Nephron progenitor cell (in vitro differentiated cells): ENCODE measurements at regions not wholly inside any gene's neighbourhood (a gene's known extent, or its start where the extent isn't known, plus 50 kb on each side); places are given as distances from the start of the nearest gene placed in this dataset.

Experiments
- DNase-seq: peaks from one replicate; pipeline ENCODE4 v3.0.0; 2021
- H3K27ac Mint-ChIP-seq: 2 replicates; pipeline ENCODE4 v1.8.0; 2021; ENCODE audit warnings: mild to moderate bottlenecking, moderate library complexity, mixed read lengths
- H3K27me3 Mint-ChIP-seq: 2 replicates; pipeline ENCODE4 v1.8.0; 2021; ENCODE audit warnings: mild to moderate bottlenecking, low read depth, mixed read lengths; ENCODE audit not compliant: poor library complexity
- H3K36me3 Mint-ChIP-seq: 2 replicates; pipeline ENCODE4 v1.8.0; 2021; ENCODE audit warnings: low read depth, mixed read lengths
- H3K4me1 Mint-ChIP-seq: 2 replicates; pipeline ENCODE4 v1.8.0; 2021; ENCODE audit warnings: mixed read lengths
- H3K4me3 Mint-ChIP-seq: 2 replicates; pipeline ENCODE4 v1.8.0; 2021; ENCODE audit warnings: mild to moderate bottlenecking, moderate library complexity, mixed read lengths
- H3K9me3 Mint-ChIP-seq: 2 replicates; pipeline ENCODE4 v1.8.0; 2021; ENCODE audit warnings: mild to moderate bottlenecking, moderate library complexity, mixed read lengths
- TF ChIP-seq, protein P1 (sequence below): fragments of 200-600 bp; sonication (generic); IDR thresholded peaks from 2 replicates; pipeline ENCODE4 v1.5.0; 2021; ENCODE audit warnings: antibody characterized with exemption

DNA sequence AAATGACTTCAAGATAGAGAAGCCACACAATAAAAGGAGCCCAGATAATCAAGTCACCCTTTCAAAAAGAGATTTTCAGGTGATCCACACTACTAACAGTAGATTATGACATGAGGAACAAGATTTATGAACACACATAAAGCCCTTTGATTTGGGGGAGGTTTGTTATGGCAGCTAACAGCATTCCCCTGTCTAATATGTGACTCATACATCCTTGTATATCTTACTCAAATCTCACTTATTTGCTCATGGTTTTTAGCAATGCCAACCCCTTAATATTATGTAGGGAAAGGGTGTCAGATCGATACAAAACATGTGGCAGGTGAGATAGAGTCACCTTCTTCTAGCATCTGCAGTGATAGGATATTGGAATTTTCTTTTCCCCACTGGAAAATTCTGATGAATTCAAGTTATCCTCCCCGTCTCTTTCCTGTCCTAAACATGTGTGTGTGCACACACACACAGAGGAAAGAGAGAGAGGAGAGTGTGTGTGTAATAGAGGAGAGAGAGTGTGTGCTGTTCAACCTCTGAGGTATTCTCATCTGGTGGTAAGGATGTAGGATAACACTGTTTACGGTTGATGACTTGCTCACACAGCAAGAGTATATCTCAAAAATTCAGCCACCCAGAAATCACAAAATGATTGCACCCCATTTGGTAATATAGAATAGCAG lies 319.9 kb downstream of the KCNC2 start:
- Mint-ChIP-seq H3K36me3 (no peaks in the 10 kb centered on the region), H3K27me3 (no peaks in the 10 kb centered on the region), H3K9me3 (peaks cover 10% of the 10 kb centered on the region), H3K4me1 (peaks cover 14% of the 10 kb centered on the region), H3K27ac (peak overlapping the region; percentile 71), H3K4me3 (no peak overlapping the region)
- DNase-seq: no peak
- TF ChIP-seq, protein P1, sequence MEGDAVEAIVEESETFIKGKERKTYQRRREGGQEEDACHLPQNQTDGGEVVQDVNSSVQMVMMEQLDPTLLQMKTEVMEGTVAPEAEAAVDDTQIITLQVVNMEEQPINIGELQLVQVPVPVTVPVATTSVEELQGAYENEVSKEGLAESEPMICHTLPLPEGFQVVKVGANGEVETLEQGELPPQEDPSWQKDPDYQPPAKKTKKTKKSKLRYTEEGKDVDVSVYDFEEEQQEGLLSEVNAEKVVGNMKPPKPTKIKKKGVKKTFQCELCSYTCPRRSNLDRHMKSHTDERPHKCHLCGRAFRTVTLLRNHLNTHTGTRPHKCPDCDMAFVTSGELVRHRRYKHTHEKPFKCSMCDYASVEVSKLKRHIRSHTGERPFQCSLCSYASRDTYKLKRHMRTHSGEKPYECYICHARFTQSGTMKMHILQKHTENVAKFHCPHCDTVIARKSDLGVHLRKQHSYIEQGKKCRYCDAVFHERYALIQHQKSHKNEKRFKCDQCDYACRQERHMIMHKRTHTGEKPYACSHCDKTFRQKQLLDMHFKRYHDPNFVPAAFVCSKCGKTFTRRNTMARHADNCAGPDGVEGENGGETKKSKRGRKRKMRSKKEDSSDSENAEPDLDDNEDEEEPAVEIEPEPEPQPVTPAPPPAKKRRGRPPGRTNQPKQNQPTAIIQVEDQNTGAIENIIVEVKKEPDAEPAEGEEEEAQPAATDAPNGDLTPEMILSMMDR: no peak

DNA sequence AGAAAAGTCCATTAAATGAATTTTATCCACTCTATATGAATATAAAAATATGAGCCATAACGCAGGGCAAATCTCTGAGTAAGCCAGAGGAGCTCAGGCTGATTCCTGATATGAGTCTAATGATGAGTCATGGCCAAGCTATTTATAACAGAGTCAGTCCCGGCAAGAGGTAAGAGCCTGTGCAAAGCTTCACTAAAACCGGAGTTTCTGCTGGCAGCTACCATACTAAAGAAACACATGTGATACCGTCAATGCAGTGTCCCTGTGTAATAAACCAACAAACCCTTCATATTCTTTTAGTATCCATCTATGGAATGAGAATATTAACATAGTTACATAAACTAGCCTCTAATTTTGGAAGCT lies 319.4 kb downstream of the KCNC2 start:
- Mint-ChIP-seq H3K27ac (no peak overlapping the region), H3K27me3 (no peaks in the 10 kb centered on the region), H3K36me3 (no peaks in the 10 kb centered on the region), H3K4me3 (no peak overlapping the region), H3K4me1 (peaks cover 14% of the 10 kb centered on the region), H3K9me3 (peaks cover 10% of the 10 kb centered on the region)
- DNase-seq: no peak
- TF ChIP-seq, protein P1: no peak

DNA sequence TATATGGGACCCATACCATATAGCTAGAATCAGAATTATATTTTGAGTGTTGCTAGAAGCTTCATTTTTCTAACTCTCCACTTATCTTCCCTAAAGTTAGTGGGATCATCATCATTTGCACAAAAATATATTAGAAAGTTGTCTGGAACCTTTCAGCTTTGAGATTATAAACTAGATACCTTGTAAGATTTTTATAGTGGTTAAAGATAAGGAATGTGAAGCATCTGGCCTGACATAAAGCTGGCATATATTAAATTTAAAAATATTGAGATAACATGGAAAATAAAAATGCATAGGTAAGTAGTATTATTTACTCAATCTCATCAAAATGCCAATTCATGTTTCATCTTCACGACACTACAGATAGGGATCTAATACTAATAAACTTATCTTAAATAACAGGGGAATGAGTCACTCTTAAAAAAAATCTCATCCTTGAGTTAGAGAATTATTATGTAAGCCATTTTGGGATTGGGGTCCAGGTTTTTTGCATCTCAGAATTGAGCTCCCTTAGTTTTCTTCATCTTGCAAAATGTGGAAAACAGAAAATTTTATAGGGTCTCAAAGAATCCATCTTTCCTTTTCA lies 318.5 kb downstream of the KCNC2 start:
- no peaks in the 10 kb centered on the region for H3K36me3 Mint-ChIP-seq
- no peak overlapping the region for H3K4me3 Mint-ChIP-seq
- no peaks in the 10 kb centered on the region for H3K27me3 Mint-ChIP-seq
- H3K9me3 Mint-ChIP-seq: peaks cover 10% of the 10 kb centered on the region
- DNase-seq: no peak
- no peak overlapping the region for H3K27ac Mint-ChIP-seq
- peaks cover 14% of the 10 kb centered on the region for H3K4me1 Mint-ChIP-seq
- TF ChIP-seq, protein P1: no peak

DNA sequence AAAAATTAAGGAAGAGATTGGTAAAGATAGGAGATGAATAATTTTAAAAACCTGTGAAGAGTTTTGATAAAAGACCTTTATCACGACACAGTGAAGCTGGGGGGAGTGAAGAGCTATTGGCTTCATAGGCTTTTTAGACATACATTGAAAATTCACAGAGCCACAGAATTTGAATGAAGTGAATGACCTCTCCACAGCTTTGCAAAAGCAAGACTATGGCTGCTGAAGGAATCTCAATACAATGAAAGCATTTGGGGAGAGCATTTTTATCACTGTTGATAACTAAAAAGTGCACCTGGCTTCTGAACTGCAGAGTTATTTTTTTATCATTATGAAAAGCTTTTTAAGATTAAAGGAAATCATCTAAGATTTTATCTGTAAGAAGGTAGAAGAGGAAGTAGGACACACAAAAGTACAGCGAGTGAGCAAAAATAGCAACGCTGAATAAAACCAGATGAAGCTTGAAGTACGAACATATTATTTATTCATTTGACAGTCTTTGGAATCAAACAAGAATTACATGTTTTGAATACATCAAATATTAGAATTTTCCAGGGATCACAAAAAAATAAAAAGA lies 317.5 kb downstream of the KCNC2 start:
- H3K4me3 Mint-ChIP-seq: no peak overlapping the region
- peaks cover 14% of the 10 kb centered on the region for H3K4me1 Mint-ChIP-seq
- H3K36me3 Mint-ChIP-seq: no peaks in the 10 kb centered on the region
- DNase-seq: no peak
- H3K27ac Mint-ChIP-seq: no peak overlapping the region
- H3K27me3 Mint-ChIP-seq: no peaks in the 10 kb centered on the region
- H3K9me3 Mint-ChIP-seq: peaks cover 6% of the 10 kb centered on the region
- TF ChIP-seq, protein P1: no peak

DNA sequence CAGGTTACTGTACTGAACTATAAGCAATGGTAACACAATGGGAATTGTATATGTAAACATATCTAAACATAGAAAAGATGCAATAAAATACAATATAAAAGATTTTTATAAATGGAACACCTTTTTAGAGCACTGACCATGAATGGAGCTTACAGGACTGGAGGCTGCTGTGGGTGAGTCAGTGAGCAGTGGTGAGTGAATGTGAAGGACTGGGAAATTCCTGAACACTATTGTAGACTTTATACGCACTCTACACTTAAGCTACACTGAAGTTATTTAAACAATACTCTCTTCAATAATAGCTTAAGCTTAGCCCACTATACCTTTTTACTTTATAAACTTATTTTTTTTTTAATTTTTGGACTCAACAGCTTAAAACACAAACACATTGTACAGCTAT lies 313.5 kb downstream of the KCNC2 start:
- TF ChIP-seq, protein P1: no peak
- DNase-seq: no peak
- H3K4me3 Mint-ChIP-seq: no peak overlapping the region
- H3K27me3 Mint-ChIP-seq: no peaks in the 10 kb centered on the region
- no peaks in the 10 kb centered on the region for H3K9me3 Mint-ChIP-seq
- peaks cover 4% of the 10 kb centered on the region for H3K4me1 Mint-ChIP-seq
- H3K36me3 Mint-ChIP-seq: no peaks in the 10 kb centered on the region
- no peak overlapping the region for H3K27ac Mint-ChIP-seq
